Suppressor macrophage treated with lipopolysaccharide for 1 hour (primary cell): ENCODE measurements at regions not wholly inside any gene's neighbourhood (a gene's known extent, or its start where the extent isn't known, plus 50 kb on each side); places are given as distances from the start of the nearest gene placed in this dataset.

Experiments used
- DNase-seq, 3 donors: peaks; one replicate each; pipeline ENCODE4 v3.0.0-alpha.2; 2020 to 2022

DNA sequence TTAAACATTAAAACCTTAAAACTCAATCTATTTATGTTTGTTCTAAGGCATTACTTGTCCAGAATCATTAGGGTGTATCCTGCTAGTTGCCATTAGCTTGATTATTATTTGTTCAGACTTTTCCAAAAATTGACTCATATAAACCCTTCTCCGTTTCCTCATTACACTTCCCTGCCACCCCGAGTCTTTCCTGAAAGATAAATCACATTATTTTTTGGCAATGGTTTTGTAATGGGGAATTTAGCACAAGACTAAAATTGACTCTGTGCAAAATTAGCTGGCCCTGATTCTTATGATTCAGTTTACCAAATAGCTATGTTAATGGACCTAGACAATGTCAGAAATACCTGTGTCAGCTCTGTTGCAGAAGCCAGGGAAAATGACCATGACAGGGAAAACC, 112.2 kb upstream of the NT5C1B start:
- no peak for DNase-seq

DNA sequence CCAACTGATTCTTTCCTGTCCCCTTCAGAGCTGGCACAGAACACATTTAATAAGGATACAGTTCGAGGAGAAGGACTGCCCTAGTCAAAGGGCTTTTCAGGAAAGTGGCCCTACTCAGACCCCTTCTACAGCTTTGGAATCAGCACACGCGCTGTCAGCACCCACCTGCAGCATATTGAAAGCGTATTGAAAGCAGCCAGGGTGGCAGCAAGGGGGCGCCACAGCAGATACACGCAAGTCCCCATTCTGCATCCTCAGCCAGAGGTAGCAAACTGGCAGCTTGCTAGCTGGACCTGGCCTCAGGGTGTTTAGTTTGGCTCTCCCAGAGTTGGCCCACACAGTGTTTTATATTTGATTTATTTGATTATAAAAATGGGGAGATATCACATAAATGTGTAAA, 101.0 kb upstream of the NT5C1B start:
- no peak for DNase-seq

DNA sequence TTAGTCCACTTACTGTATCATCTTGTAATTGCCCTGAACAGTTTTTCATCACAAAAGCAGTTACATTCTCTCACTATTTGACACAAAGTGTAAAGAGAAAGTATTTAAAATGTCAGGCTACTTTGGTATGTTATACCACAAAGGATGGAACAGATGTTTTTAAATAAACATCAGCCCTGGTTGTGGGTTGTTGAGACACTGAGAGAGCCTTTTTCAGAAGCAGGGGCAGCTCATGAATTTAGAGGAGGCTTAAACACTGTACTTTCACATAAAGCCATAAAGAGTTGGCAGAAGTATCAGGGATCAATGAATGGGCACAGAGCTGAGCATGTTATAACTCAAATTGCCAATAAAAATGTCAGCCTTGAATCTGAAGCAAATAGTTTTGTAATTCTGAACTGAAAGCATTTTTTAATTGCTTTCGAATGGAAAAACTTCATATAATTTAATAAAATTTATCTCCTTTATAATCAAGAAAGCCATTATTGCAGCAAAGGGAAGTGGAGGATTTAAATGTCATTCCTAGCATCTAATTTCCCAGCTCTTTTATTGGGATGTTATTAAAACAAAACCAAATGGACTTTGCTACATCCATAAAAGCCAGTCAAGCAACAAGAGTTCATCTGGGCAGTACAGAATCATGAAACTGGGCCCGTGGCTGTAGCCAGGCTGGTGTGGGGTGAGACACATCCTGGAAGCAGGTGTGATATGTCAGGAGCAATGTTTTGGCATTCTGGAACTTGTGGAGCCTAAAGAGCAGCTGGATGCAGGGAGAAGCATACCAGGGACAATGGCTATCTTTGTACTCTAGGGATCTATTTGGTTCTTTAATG, 95.1 kb upstream of the NT5C1B start:
- DNase-seq, result no peak

DNA sequence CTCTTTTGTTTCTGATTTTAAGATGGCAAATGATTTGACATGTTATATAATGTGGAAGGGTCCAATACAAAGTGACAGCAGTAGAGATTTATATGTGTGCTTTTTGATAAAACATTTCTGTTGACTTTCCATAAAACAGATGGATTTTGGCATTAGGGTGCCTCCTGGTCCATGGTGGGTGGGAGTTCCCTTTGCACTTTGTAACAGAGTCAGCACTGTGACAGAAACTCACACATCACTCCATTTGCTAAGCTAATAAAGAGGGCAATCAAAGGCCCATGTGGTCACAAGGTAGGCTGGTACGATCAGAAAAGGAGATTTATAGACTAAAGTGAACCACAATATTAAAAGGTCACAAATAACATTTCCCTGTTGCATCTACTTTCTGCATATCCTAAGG, 93.3 kb upstream of the NT5C1B start:
- no peak for DNase-seq

DNA sequence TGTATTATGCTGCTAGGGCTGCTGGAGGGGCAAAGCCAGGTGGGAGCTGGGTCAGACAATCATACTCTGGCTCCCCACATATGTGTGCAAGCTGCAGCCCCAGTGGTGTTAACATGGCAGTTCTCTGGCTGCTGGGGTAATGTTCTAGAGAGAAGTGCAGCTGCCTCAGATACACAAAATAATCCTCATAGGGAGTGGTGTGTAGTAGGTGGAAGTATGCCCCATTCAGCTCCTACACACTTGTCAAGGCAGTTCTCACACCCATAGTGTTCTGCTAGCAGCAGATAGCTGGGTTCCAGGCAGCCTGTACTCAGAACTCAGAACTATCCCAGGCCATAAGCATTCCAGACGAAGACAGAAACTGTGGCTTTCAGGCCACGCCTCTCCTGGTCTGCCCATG, 87.9 kb upstream of the NT5C1B start:
- no peak for DNase-seq

DNA sequence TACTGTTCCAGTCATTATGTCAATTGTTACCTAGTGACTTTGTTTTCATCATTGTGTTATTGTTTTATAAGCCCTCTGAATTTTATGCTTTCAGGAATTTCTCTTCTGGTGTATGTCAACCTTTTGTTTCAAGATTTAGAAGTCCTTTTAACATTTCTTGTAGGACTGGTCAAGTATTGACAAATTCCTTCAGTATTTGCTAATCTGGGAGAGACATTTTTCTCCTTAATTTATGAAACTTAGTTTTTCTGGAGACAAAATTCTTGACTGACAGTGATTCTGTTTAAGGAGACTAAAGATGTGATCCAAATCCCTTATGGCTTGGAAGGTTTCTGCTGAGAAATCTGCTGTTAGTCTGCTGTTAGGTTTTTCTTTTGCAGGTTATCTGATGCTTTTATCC, 84.9 kb upstream of the NT5C1B start:
- DNase-seq, result no peak

DNA sequence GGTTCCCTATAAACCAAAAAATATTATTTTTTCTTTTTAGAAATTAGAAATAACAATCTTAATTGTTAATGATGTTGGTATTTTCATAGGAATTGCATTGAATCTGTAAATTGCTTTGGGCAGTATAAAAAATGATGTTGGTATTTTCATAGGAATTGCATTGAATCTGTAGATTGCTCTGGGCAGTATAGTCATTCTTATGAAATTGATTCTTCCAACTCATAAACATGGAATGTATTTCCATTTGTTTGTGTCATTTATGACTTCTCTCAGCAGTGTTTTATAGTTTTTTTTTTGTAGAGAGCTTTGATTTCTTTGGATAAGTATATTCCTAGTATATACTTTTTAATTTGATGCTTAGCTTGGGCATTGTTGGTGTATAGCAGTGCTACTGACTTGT, 82.0 kb upstream of the NT5C1B start:
- DNase-seq, result no peak

DNA sequence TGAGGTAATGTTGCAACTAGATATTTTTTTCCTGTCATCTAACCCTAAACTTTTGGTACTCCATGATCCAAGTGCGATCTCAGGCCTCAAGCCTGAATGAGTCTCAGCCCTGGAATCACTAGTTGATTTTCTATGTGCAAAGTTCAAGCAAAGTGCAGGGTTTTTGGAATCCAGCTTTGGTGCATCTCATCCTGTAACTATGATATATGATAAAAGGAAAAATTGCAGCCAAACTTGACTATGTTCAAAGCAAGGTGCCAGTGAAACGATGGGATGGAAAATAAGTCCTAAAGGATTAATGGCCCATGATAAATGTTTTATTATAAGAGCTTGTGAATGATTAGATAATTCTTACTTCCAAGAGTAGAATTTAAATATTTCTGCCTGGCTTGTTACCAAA, 78.9 kb upstream of the NT5C1B start:
- no peak for DNase-seq

DNA sequence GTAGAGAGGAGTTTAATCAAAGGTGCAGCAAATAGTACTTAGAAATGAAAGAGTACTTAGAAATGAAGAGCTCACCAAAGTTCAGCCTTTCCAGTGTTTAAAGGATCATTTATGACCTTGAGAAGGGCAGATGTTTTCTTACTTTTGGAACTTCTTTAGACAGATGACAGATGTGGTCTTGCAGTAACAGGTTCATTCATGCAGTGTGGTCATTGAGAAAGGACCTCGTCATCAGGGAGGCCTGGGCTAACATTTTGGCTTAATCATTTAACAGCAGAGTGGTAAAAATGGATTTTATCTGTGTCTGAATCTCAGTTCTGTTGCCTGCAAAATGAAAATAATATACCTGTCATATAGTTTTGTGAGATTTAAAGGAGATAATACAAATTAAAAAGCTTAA, 75.1 kb upstream of the NT5C1B start:
- no peak for DNase-seq

DNA sequence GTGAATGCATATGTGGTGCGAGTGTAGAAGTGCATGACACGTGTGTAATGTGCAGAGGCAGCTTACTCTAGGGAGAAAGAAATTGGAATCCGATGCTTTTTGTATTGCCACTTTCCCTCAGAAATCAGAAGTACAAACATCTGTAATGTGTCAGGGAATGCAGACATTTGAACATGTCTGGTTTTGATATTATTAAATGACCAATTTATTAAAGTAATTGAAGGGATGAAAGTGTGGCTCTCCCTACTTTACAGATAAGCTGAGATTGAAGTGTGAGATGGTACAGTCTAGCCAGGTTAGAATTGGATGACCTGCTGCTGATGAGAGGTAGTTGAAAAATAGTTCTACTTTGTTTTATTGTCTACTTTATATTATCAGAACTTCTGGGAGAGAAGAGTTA, 74.5 kb upstream of the NT5C1B start:
- DNase-seq, result no peak

DNA sequence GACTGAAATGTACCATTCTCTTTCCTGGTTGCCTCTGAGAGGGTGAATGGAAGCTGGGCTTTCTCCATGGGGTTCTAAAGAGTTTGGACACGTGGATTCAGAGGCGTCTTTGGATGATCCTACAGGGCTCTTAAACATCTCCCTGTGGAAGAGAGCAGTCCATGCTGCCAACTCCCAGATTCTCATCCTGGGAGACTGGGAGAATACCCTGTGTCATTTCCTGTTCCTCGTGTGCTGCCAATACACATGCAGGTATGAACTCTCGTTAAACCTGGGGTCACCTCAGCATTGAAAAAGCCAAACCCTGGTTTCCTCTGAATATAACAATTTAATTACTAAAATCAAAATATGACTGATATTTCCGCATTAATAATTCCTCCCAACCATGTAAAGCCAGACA, 73.3 kb upstream of the NT5C1B start:
- no peak for DNase-seq

DNA sequence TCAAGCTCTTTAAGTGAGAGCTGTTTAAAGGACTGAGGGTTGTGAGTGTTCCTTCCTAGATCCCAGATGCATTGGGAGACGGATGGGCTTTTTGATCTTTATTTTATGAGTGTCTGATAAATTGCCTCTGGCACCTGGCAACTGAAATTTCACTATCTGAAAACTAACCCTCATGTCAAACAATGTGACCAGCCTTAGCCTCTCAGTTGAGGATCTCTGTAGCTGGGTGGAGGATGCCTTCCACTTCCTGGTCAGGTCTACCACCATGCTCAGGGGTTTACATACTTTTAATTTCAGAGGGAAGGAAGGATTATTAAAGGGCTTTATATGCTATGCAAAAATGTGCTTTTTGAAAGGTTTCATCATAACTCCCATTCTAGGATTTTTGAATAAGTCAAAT, 70.5 kb upstream of the NT5C1B start:
- no peak for DNase-seq

DNA sequence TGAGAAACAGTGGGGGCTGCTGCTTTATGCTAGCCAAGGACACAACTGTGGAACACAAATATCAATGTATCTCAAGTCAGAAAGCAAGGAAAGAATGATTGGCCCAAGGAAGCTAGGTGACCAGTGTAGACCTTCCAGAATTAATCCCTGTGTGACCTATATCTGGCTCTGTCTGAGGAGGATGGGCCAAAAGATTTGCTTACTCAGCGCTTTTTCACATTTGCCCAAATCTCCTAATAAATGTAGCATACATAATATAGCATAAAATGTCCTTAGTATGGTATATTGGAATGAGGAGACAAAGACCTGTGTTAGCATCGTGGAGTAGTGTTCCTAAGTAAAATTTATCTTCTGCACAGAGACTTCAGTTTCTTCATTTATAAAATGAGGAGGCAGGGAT, 66.7 kb upstream of the NT5C1B start:
- DNase-seq, result no peak

DNA sequence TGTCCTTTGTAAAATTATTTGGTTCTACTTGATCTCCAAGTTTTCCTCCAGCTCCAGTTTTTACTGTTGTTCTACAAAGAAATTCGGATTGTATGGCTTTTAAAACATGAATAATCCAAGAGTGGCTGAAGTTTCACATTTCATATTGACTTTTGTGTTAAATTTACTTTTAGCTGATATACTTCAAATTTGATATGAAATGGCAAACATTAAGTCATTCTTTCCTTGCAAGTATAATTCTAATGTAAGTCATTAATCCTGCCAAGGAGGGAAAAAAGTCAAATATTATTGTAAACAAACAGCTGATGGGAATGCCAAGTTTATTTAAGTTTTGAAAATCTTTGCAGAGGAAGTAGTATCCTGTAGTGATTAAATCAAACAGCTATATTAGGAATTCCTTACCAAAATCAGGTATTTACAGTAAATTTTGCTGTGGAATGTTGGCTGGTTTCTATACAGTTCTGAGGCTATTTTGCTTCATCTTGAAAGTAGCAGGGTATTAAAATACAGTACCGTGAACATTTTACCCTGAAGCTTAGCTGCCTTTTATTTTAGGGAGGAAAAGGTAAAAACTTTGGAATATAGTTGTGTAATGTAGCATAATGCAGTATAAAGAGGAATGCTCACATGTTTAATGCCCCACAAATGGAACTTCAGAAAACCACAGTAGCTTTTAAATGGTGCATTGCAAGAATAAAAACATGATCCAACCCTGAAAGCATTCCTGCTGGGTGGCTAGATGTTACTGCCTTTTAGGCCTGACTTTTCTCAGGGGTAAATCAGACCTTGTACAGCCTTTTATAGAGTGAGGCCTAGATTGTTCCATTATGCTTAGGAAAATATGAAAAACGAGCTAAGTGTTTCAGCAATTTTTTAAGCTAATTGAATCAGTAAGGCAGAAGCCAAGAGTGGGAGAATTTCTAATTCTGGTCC, 62.7 kb upstream of the NT5C1B start:
- DNase-seq, result no peak

DNA sequence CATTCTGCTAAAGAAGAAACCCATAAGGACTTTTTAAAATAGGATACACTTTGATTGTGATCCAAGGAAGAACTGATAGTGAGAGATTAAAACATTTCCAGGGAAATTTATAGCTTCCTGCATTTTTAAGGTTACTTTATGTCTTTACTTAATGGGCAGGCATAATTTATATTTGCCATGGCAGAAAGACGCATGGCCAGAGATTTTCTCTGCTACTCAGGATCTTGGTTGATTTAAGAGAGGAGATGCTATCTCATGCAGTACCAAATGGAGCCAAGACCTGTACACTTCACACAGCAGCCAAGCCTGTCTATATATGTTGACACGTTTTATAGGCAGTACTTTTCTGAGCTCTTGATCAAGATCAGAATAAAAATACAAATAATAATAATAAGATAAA, 60.9 kb upstream of the NT5C1B start:
- DNase-seq, result no peak

DNA sequence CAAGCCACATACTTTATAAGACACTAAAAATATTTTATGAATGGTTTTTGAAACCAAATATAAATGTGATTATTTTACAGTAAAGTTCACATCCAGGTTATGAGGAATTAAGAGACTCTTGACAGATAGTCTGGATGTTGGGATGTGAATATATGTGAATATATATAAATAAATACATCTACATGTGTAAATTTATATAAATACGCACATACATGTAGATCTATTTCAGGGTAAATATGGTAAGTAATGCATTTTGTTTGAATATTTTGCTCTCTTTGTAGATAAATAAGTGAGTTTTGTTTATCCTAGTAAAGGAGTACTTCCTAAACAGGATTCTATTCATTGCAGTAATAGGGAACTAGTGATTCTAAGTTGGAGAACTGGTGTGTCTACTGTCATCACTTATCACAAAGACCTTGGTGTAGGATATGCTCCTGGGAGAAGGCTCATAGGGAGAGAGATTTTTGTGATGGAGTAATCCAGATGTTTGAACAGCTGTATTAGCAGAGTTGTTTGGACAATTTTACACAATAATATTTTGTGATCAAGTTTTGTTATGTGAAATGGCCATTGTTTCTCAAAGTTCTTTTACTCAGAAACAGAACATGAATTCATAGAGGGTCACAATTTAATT, 60.2 kb upstream of the NT5C1B start:
- DNase-seq, result no peak

DNA sequence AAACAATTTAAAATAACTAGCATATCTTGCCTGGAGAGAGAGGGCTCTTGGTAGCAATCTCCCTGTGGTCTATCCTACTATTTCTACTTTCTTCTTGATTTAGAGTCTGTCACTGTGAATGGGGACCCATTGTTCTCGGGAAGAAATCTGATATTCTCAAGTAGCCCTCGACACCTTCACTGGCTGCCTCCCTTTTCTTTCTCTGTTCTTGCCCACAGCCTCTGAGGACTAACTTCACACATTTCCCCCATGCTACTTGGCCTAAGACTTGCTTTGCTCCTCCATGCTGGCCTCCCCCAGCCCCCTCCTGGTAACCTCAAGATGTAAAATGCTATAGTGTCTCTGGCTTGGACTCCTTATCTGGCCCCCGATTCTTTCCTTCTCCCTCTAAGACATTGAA, 58.8 kb upstream of the NT5C1B start:
- DNase-seq, result no peak

DNA sequence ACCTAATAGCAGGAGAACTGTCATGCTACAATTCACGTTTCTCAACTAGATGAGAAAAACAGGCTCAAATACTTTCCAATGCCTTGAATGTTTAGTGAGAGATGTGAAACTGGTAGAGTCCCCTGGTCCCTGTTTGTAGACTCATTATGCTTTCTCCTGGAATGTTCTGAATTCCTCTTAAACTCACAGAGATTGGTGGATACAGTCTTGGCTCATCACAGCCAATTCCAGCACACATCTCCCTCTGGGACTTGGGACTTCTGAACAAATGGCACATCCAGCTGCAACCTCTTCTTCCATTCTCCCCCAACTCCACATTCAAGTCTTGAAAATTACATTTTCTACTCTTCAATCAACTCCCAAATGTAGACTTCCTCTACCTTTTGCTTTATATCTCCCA, 58.4 kb upstream of the NT5C1B start:
- no peak for DNase-seq

DNA sequence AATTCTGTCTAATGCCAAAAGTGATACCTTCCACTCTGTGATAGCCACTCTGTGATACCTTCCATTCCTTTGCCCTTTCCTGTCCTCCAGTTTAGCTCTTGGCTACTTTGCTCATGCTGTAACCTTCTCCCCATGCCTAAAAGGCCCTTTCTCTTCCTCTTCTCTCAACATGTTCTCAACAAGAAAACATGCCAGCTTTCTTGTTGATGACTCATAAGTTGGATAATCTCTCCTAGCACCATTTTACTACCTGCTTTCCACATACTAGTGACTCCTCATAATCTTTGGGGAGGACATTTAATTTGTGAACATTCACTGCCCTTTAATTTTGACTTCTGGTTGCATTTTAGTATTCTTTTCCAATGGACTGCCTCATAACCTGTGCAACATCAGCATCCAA, 55.9 kb upstream of the NT5C1B start:
- DNase-seq, result no peak

DNA sequence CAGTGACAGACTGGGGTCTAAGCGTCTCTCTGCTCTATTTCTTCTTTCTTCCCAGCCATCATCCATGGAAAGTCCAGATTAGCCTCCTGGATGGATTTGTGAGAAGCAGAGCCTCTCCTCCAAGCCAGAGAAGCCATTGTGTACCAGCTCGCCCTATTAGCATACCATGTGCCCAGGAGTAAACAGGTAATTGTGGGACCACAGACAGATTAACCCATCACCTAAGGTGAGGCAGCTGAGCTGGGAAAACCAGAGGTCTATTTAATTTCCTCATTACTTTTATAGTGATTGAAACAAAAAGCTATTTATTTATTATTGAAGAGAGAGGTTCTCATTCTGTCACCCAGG, 54.7 kb upstream of the NT5C1B start:
- no peak for DNase-seq

DNA sequence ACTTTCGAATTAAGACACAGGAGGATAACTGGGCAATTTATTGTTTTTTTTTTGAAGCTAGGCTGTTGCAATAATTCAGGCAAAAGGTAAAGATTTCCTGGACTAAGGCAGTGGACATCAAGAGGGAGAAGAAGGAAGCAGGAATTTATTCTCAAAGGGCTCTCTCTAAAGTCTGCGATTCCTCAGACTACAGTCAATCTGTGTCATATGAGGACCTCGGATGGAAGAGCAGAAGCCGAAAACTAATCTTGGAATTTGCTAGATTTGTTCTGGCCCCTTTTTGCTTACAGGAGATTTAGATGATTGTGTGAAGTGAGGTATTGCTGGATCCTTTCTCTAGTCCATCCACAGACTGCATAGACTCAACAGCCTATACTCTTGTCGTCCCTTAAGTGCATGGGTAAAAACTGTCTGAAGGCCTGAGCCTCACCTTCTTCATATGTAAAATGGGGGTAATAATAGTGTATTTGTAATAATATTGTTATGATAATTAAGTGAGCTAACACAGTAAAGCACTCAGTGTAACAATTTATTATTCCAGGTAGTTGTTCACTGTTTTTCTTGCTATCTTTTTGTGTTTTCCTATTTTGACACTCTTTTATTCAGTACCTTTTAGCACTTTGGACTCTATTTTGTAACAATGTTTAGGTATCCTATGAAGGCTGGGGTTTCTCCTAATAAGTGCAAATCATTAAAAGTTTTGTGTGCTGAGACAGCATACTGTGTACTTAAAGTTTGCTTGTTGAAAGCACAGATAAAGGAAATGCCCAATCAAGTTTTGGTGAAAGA, 54.2 kb upstream of the NT5C1B start:
- no peak for DNase-seq

DNA sequence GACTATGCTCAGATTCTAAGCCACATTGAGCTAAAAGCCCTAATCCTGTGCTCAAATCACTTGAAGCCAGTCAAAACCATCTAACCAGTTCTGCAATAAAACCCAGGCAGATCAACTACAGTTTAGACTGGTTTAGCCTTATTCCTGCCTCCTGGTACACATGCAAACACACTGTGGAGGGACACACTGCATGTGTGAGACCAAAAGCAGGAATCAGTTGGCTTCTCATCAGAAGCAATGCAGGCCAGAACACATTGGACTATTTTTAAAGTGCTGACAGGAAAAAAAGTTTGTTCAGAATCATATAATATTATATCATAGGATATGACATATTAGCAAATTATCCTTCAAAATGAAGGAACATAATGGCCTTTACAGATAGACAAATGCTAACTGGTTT, 52.5 kb upstream of the NT5C1B start:
- DNase-seq, result no peak
